ENCODE measurements at regions not wholly inside any gene's neighbourhood (a gene's known extent, or its start where the extent isn't known, plus 50 kb on each side); places are given as distances from the start of the nearest gene placed in this dataset.

GRCh38 chr14:38731962-38732361, 371.1 kb downstream of the SEC23A start:
- Histone ChIP-seq H3K4me2 (ENCODE audit: low read length) (no peak overlapping the region), H3K79me2 (ENCODE audit: insufficient read depth, low read length) (no peaks in the 10 kb centered on the region), H3K36me3 (ENCODE audit: insufficient read depth, low read length) (no peaks in the 10 kb centered on the region), H3K4me3 (ENCODE audit: insufficient read depth, low read depth, low read length) (no peak overlapping the region), H4K20me1 (ENCODE audit: insufficient read depth, low read length) (no peaks in the 10 kb centered on the region), H3K4me1 (ENCODE audit: insufficient read depth, low read length) (no peaks in the 10 kb centered on the region), H3K9me3 (ENCODE audit: insufficient read depth, low read depth, low read length) (no peaks in the 10 kb centered on the region), H2AFZ (ENCODE audit: low read depth, low read length) (no peak overlapping the region), H3K27me3 (ENCODE audit: insufficient read depth, low read length) (no peaks in the 10 kb centered on the region), H3K27ac (ENCODE audit: low read depth, low read length) (no peak overlapping the region), H3K9ac (ENCODE audit: low read length) (no peak overlapping the region)
- H3K27ac Mint-ChIP-seq (ENCODE audit: unreplicated experiment), result no peak overlapping the region
- H3K4me3 Mint-ChIP-seq (ENCODE audit: unreplicated experiment), result no peak overlapping the region
- H3K27me3 Mint-ChIP-seq (ENCODE audit: low read depth, unreplicated experiment), result peaks cover 10% of the 10 kb centered on the region
- FAIRE-seq (no peak), DNase-seq (ENCODE audit: low read depth) (no peak)
- no peaks in the 10 kb centered on the region for H3K36me3 Mint-ChIP-seq (ENCODE audit: low read depth, unreplicated experiment)
- no peaks in the 10 kb centered on the region for H3K4me1 Mint-ChIP-seq (ENCODE audit: low read depth, unreplicated experiment)
- H3K9me3 Mint-ChIP-seq (ENCODE audit: unreplicated experiment), result peaks cover 1% of the 10 kb centered on the region
- no peak for TF ChIP-seq CTCF (IDR thresholded peaks at IDR 0.05; ENCODE audit: insufficient read depth, low read depth, low read length)
- no peak for TF ChIP-seq EZH2 (IDR thresholded peaks at IDR 0.05; ENCODE audit: insufficient read depth, low read length)

- Mint-ChIP-seq H3K27ac (ENCODE audit: unreplicated experiment) (no peak overlapping the region), H3K4me1 (ENCODE audit: low read depth, unreplicated experiment) (no peaks in the 10 kb centered on the region), H3K4me3 (ENCODE audit: unreplicated experiment) (no peak overlapping the region), H3K9me3 (ENCODE audit: unreplicated experiment) (peaks cover 1% of the 10 kb centered on the region), H3K36me3 (ENCODE audit: low read depth, unreplicated experiment) (no peaks in the 10 kb centered on the region), H3K27me3 (ENCODE audit: low read depth, unreplicated experiment) (peaks cover 4% of the 10 kb centered on the region)
- TF ChIP-seq EZH2 (IDR thresholded peaks at IDR 0.05; ENCODE audit: insufficient read depth, low read length) (no peak), CTCF (IDR thresholded peaks at IDR 0.05; ENCODE audit: insufficient read depth, low read depth, low read length) (no peak)
- Histone ChIP-seq H2AFZ (ENCODE audit: low read depth, low read length) (no peak overlapping the region), H3K4me1 (ENCODE audit: insufficient read depth, low read length) (no peaks in the 10 kb centered on the region), H3K9ac (ENCODE audit: low read length) (no peak overlapping the region), H3K79me2 (ENCODE audit: insufficient read depth, low read length) (no peaks in the 10 kb centered on the region), H3K9me3 (ENCODE audit: insufficient read depth, low read depth, low read length) (no peaks in the 10 kb centered on the region), H3K4me3 (ENCODE audit: insufficient read depth, low read depth, low read length) (no peak overlapping the region), H3K27ac (ENCODE audit: low read depth, low read length) (no peak overlapping the region), H3K4me2 (ENCODE audit: low read length) (no peak overlapping the region), H4K20me1 (ENCODE audit: insufficient read depth, low read length) (no peaks in the 10 kb centered on the region), H3K27me3 (ENCODE audit: insufficient read depth, low read length) (no peaks in the 10 kb centered on the region), H3K36me3 (ENCODE audit: insufficient read depth, low read length) (no peaks in the 10 kb centered on the region)
- FAIRE-seq (no peak), DNase-seq (ENCODE audit: low read depth) (no peak)
These were observed 372.6 kb downstream of the SEC23A start for GRCh38 chr14:38730420-38730819.

- no peak overlapping the region for H3K27ac ChIP-seq (ENCODE audit: low read depth, low read length)
- H3K79me2 ChIP-seq (ENCODE audit: insufficient read depth, low read length), result no peaks in the 10 kb centered on the region
- H3K27me3 ChIP-seq (ENCODE audit: insufficient read depth, low read length), result no peaks in the 10 kb centered on the region
- Mint-ChIP-seq H3K36me3 (ENCODE audit: low read depth, unreplicated experiment) (no peaks in the 10 kb centered on the region), H3K9me3 (ENCODE audit: unreplicated experiment) (no peaks in the 10 kb centered on the region), H3K4me3 (ENCODE audit: unreplicated experiment) (no peak overlapping the region), H3K27ac (ENCODE audit: unreplicated experiment) (no peak overlapping the region), H3K4me1 (ENCODE audit: low read depth, unreplicated experiment) (no peaks in the 10 kb centered on the region), H3K27me3 (ENCODE audit: low read depth, unreplicated experiment) (peaks cover 4% of the 10 kb centered on the region)
- H3K4me3 ChIP-seq (ENCODE audit: insufficient read depth, low read depth, low read length), result no peak overlapping the region
- FAIRE-seq (no peak), DNase-seq (ENCODE audit: low read depth) (no peak)
- no peaks in the 10 kb centered on the region for H3K4me1 ChIP-seq (ENCODE audit: insufficient read depth, low read length)
- TF ChIP-seq EZH2 (IDR thresholded peaks at IDR 0.05; ENCODE audit: insufficient read depth, low read length) (no peak), CTCF (IDR thresholded peaks at IDR 0.05; ENCODE audit: insufficient read depth, low read depth, low read length) (no peak)
- H3K9me3 ChIP-seq (ENCODE audit: insufficient read depth, low read depth, low read length), result no peaks in the 10 kb centered on the region
- no peaks in the 10 kb centered on the region for H4K20me1 ChIP-seq (ENCODE audit: insufficient read depth, low read length)
- no peaks in the 10 kb centered on the region for H3K36me3 ChIP-seq (ENCODE audit: insufficient read depth, low read length)
- H2AFZ ChIP-seq (ENCODE audit: low read depth, low read length), result no peak overlapping the region
- no peak overlapping the region for H3K4me2 ChIP-seq (ENCODE audit: low read length)
- H3K9ac ChIP-seq (ENCODE audit: low read length), result no peak overlapping the region
These were observed 375.3 kb downstream of the SEC23A start for GRCh38 chr14:38727731-38728130.
